GM23248 (cell line): ENCODE measurements at regions not wholly inside any gene's neighbourhood (a gene's known extent, or its start where the extent isn't known, plus 50 kb on each side); places are given as distances from the start of the nearest gene placed in this dataset.

Experiments
- EZH2 ChIP-seq: fragments of 200-600 bp; sonication (generic); IDR thresholded peaks from 2 replicates; pipeline ENCODE4 v1.6.1; 2018; ENCODE audit warnings: antibody characterized with exemption, mild to moderate bottlenecking; ENCODE audit not compliant: insufficient read depth, poor library complexity, severe bottlenecking
- EZH2phosphoT487 ChIP-seq: fragments of 200-600 bp; sonication (generic); IDR thresholded peaks from 2 replicates; pipeline ENCODE4 v1.6.1; 2018; ENCODE audit warnings: antibody characterized with exemption, moderate library complexity, mild to moderate bottlenecking, low read depth; ENCODE audit not compliant: insufficient read depth

DNA sequence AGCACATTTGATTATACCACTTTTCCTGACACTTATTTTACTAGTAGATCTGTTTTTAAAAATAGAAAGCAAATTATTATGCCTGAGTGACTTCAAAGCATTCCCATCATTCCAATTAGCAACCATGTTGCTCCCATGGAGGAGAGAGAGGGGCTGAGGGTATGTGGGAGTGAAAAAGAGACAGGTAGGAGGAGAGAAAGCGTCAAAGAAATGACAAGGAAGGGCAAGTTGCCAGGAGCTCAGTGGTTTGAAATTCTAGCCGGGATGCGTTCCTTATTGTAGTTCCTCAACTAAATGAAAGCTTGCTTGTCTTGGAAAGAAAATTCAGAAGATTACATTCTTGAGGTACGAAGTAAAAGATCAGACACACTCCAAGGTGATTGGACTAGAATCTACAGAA, 92.4 kb upstream of the PKP2 start:
- no peak for TF ChIP-seq EZH2phosphoT487
- no peak for TF ChIP-seq EZH2
